ENCODE measurements at regions not wholly inside any gene's neighbourhood (a gene's known extent, or its start where the extent isn't known, plus 50 kb on each side); places are given as distances from the start of the nearest gene placed in this dataset.

GRCh38 chr3:168331756-168332155 is 236.0 kb upstream of the GOLIM4 start:
- Histone ChIP-seq H3K27ac (ENCODE audit: low read length) (no peak overlapping the region), H4K20me1 (ENCODE audit: insufficient read depth) (no peaks in the 10 kb centered on the region), H3K27me3 (ENCODE audit: insufficient read depth, low read depth, low read length) (no peaks in the 10 kb centered on the region), H3K9ac (ENCODE audit: low read length) (no peak overlapping the region), H3K79me2 (replicated peaks; ENCODE audit: insufficient read depth, low read length) (no peaks in the 10 kb centered on the region), H3K9me2 (ENCODE audit: insufficient read depth, low read length) (no peaks in the 10 kb centered on the region), H3K4me3 (ENCODE audit: low read length) (no peak overlapping the region), H2AFZ (ENCODE audit: low read depth, low read length) (no peak overlapping the region), H3K36me3 (ENCODE audit: insufficient read depth, low read length) (no peaks in the 10 kb centered on the region), H3K9me3 (ENCODE audit: low read length) (no peaks in the 10 kb centered on the region), H3F3A (ENCODE audit: insufficient read depth, low read length, poor library complexity, severe bottlenecking) (no peaks in the 10 kb centered on the region), H3K4me2 (ENCODE audit: low read length) (no peak overlapping the region)
- TF ChIP-seq POLR2AphosphoS5 (IDR thresholded peaks at IDR 0.05) = no peak
- TF ChIP-seq TAF1 (IDR thresholded peaks at IDR 0.05; ENCODE audit: low read depth) = no peak
- TF ChIP-seq EP300 (conservative IDR thresholded peaks at IDR 0.05; ENCODE audit: poor library complexity, severe bottlenecking) = no peak
- TF ChIP-seq CTCF (IDR thresholded peaks at IDR 0.05; ENCODE audit: poor library complexity, severe bottlenecking) = no peak
- no peak for TF ChIP-seq RAD21 (conservative IDR thresholded peaks at IDR 0.05)
- no peak for TF ChIP-seq REST (IDR thresholded peaks at IDR 0.05; ENCODE audit: borderline replicate concordance)
- no peak for TF ChIP-seq EZH2 (IDR thresholded peaks at IDR 0.05; ENCODE audit: borderline replicate concordance, insufficient read depth, low read length, poor library complexity, severe bottlenecking)
- TF ChIP-seq MXI1 (conservative IDR thresholded peaks at IDR 0.05; ENCODE audit: poor library complexity, severe bottlenecking) = no peak
- TF ChIP-seq SMC3 (conservative IDR thresholded peaks at IDR 0.05; ENCODE audit: poor library complexity) = no peak

DNA sequence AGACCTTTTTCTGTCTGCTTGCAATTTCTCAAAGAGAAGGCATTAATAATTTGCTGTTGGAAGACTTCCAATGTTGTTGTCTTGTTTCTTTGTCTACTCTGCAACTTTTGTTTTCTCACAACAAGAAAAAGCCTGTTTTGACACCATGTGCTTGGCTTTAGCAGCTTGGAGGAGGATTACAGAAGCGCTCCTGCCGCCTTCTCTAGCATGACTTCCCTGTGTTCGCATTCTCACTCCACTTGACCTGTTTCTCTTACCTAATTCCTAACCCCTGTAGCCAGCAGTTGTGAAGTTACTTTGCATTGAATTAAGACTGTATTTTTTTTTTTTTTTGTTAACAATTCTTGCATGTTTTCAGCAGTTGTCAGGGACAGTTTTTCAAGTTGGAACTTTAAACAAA is 235.3 kb upstream of the GOLIM4 start:
- H4K20me1 ChIP-seq (ENCODE audit: insufficient read depth) = no peaks in the 10 kb centered on the region
- no peak overlapping the region for H3K4me3 ChIP-seq (ENCODE audit: low read length)
- no peaks in the 10 kb centered on the region for H3F3A ChIP-seq (ENCODE audit: insufficient read depth, low read length, poor library complexity, severe bottlenecking)
- H3K9me3 ChIP-seq (ENCODE audit: low read length) = no peaks in the 10 kb centered on the region
- no peaks in the 10 kb centered on the region for H3K36me3 ChIP-seq (ENCODE audit: insufficient read depth, low read length)
- H3K9ac ChIP-seq (ENCODE audit: low read length) = no peak overlapping the region
- H3K27ac ChIP-seq (ENCODE audit: low read length) = no peak overlapping the region
- H3K9me2 ChIP-seq (ENCODE audit: insufficient read depth, low read length) = no peaks in the 10 kb centered on the region
- no peak for TF ChIP-seq SMC3 (conservative IDR thresholded peaks at IDR 0.05; ENCODE audit: poor library complexity)
- no peak overlapping the region for H2AFZ ChIP-seq (ENCODE audit: low read depth, low read length)
- no peak overlapping the region for H3K4me2 ChIP-seq (ENCODE audit: low read length)
- no peaks in the 10 kb centered on the region for H3K27me3 ChIP-seq (ENCODE audit: insufficient read depth, low read depth, low read length)
- no peaks in the 10 kb centered on the region for H3K79me2 ChIP-seq (replicated peaks; ENCODE audit: insufficient read depth, low read length)

- H3K9me2 ChIP-seq (ENCODE audit: insufficient read depth, low read length) = no peaks in the 10 kb centered on the region
- H2AFZ ChIP-seq (ENCODE audit: low read depth, low read length) = no peak overlapping the region
- H3K36me3 ChIP-seq (ENCODE audit: insufficient read depth, low read length) = no peaks in the 10 kb centered on the region
- H3K4me3 ChIP-seq (ENCODE audit: low read length) = no peak overlapping the region
- TF ChIP-seq TAF1 (IDR thresholded peaks at IDR 0.05; ENCODE audit: low read depth) = no peak
- TF ChIP-seq SMC3 (conservative IDR thresholded peaks at IDR 0.05; ENCODE audit: poor library complexity) = no peak
- no peak for TF ChIP-seq EP300 (conservative IDR thresholded peaks at IDR 0.05; ENCODE audit: poor library complexity, severe bottlenecking)
- TF ChIP-seq MXI1 (conservative IDR thresholded peaks at IDR 0.05; ENCODE audit: poor library complexity, severe bottlenecking) = no peak
- no peak for TF ChIP-seq CTCF (IDR thresholded peaks at IDR 0.05; ENCODE audit: poor library complexity, severe bottlenecking)
- TF ChIP-seq RAD21 (conservative IDR thresholded peaks at IDR 0.05) = no peak
- no peak for TF ChIP-seq POLR2AphosphoS5 (IDR thresholded peaks at IDR 0.05)
- no peak for TF ChIP-seq EZH2 (IDR thresholded peaks at IDR 0.05; ENCODE audit: borderline replicate concordance, insufficient read depth, low read length, poor library complexity, severe bottlenecking)
- no peak for TF ChIP-seq REST (IDR thresholded peaks at IDR 0.05; ENCODE audit: borderline replicate concordance)
- no peak overlapping the region for H3K9ac ChIP-seq (ENCODE audit: low read length)
- H3K27ac ChIP-seq (ENCODE audit: low read length) = no peak overlapping the region
- no peaks in the 10 kb centered on the region for H3K27me3 ChIP-seq (ENCODE audit: insufficient read depth, low read depth, low read length)
- H3K9me3 ChIP-seq (ENCODE audit: low read length) = no peaks in the 10 kb centered on the region
- H3K79me2 ChIP-seq (replicated peaks; ENCODE audit: insufficient read depth, low read length) = no peaks in the 10 kb centered on the region
- no peaks in the 10 kb centered on the region for H4K20me1 ChIP-seq (ENCODE audit: insufficient read depth)
- no peak overlapping the region for H3K4me2 ChIP-seq (ENCODE audit: low read length)
- no peaks in the 10 kb centered on the region for H3F3A ChIP-seq (ENCODE audit: insufficient read depth, low read length, poor library complexity, severe bottlenecking)
These were observed 232.1 kb upstream of the GOLIM4 start for GRCh38 chr3:168327856-168328255.
